Left lung (tissue), 4 donors: ENCODE measurements at regions not wholly inside any gene's neighbourhood (a gene's known extent, or its start where the extent isn't known, plus 50 kb on each side); places are given as distances from the start of the nearest gene placed in this dataset.

ENCODE experiments used
- ATAC-seq: fragments of 200-7000 bp; cut with Tn5 transposase; one replicate; pipeline ENCODE4 v1.9.1; 2020; ENCODE audit warnings: moderate library complexity
- DNase-seq, 4 donors: peaks; one replicate each; pipeline ENCODE4 v3.0.0-alpha.2; 2013 to 2020
- H3K27ac ChIP-seq, 2 donors: fragments of 200-600 bp; sonication (generic) in 1 of 2; one replicate each; pipeline versions ENCODE4 v1.5.0 to v1.8.0; 2020 to 2021
- H3K27me3 ChIP-seq, 2 donors: fragments of 200-600 bp; sonication (generic) in 1 of 2; one replicate each; pipeline versions ENCODE4 v1.5.0 to v1.8.0; 2020 to 2021
- H3K36me3 ChIP-seq, 2 donors: fragments of 200-600 bp; sonication (generic) in 1 of 2; one replicate each; pipeline versions ENCODE4 v1.5.0 to v1.8.0; 2020 to 2021
- H3K4me1 ChIP-seq, 2 donors: fragments of 200-600 bp; one replicate each; pipeline ENCODE4 v1.8.0; 2021
- H3K4me3 ChIP-seq, 2 donors: fragments of 200-600 bp; sonication (generic) in 1 of 2; one replicate each; pipeline versions ENCODE4 v1.5.0 to v1.8.0; 2020 to 2021; ENCODE audit warnings: mild to moderate bottlenecking in 1 of 2
- H3K9me3 ChIP-seq, 2 donors: fragments of 200-600 bp; sonication (generic) in 1 of 2; one replicate each; pipeline versions ENCODE4 v1.5.0 to v1.8.0; 2020 to 2021
- intact Hi-C, 2 donors: fragments of 100-400 bp; cut with DNase I; formaldehyde crosslinking; loops; one replicate each; pipeline versions ENCODE4 v1.11.2 to v1.14.2; 2022
- TF ChIP-seq, protein P1 (sequence below), 2 donors: fragments of 200-600 bp; sonication (generic) in 1 of 2; IDR thresholded peaks; one replicate each; pipeline versions ENCODE4 v1.5.0 to v1.8.0; 2021; ENCODE audit warnings: antibody characterized with exemption in 2 of 2
- donor health status: DM: no; HTN: yes; CAD: no.
- donor health status: DM: no; HTN: no; CAD: no.

DNA sequence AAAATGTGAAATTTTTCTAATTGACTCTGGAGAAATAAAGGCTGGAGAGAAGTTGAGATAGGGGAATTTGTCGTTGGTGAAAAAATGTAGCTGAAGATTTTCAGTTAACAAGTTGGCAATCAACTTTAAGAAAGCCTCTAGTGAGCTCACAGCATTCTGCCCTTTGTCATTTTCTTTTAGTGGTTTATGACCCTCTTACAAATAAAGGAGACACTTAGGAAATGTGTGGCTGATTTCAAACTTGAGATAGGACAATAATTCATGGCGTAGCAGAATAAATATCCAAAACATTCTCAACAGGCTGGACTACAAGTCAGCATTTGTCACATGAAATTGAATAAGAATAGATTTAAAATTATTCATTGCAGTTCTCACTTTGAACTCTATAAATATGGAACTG, 412.5 kb upstream of the SPHKAP start:
- no peaks in the 10 kb centered on the region for H3K9me3 ChIP-seq
- no peaks in the 10 kb centered on the region for H3K4me1 ChIP-seq
- H3K27me3 ChIP-seq, result no peaks in the 10 kb centered on the region
- ATAC-seq (no peak), DNase-seq (no peak)
- TF ChIP-seq, protein P1, sequence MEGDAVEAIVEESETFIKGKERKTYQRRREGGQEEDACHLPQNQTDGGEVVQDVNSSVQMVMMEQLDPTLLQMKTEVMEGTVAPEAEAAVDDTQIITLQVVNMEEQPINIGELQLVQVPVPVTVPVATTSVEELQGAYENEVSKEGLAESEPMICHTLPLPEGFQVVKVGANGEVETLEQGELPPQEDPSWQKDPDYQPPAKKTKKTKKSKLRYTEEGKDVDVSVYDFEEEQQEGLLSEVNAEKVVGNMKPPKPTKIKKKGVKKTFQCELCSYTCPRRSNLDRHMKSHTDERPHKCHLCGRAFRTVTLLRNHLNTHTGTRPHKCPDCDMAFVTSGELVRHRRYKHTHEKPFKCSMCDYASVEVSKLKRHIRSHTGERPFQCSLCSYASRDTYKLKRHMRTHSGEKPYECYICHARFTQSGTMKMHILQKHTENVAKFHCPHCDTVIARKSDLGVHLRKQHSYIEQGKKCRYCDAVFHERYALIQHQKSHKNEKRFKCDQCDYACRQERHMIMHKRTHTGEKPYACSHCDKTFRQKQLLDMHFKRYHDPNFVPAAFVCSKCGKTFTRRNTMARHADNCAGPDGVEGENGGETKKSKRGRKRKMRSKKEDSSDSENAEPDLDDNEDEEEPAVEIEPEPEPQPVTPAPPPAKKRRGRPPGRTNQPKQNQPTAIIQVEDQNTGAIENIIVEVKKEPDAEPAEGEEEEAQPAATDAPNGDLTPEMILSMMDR (IDR thresholded peaks at IDR 0.05), result no peak
- no peak overlapping the region for H3K27ac ChIP-seq
- intact Hi-C loops, result no loop called here
- H3K4me3 ChIP-seq, result no peak overlapping the region
- H3K36me3 ChIP-seq, result no peaks in the 10 kb centered on the region

DNA sequence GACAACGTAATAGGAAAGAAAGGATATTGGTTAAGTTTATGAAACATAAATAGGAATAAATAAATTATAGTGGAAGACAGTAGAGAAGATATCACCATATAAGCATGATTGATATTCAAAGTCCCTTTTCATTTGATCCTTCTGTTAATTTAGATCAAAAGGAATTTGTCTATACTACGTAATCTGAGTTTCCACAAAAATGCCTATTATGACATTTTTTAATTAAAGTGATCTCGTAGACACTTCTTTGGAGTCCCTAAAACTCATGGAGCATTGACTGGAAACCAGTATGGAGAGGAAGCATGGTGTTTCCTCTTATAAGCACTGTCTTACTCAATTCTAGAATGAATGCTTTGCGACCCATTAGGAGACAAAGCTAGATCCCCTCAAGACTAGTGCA, 411.4 kb upstream of the SPHKAP start:
- Histone ChIP-seq H3K36me3 (no peaks in the 10 kb centered on the region), H3K27me3 (no peaks in the 10 kb centered on the region), H3K27ac (no peak overlapping the region), H3K9me3 (peaks cover 0 to 5% of the 10 kb centered on the region in 2 donors), H3K4me1 (no peaks in the 10 kb centered on the region), H3K4me3 (no peak overlapping the region)
- intact Hi-C loops, result no loop called here
- ATAC-seq (no peak), DNase-seq (no peak)
- TF ChIP-seq, protein P1 (IDR thresholded peaks at IDR 0.05), result no peak

DNA sequence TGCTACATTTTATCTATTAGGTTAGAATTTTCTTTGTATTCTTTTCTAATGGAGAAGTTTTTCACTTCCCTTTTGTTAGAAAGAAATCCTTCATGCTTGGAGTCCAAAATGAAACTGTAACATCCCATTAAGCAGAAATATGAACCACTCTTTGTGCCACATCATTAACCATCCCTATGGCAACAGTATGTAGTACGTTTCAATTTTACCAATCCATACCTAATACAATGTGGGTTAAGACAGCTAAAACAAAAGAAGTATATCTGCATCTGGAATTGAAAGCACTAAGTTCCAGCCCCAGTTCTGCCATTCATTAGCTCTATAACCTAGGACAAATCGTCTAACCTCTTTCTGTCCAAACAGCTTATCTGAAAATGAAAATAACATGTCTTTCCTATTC, 409.2 kb upstream of the SPHKAP start:
- Histone ChIP-seq H3K36me3 (no peaks in the 10 kb centered on the region), H3K27ac (no peak overlapping the region), H3K4me1 (no peaks in the 10 kb centered on the region), H3K9me3 (peaks cover 0 to 5% of the 10 kb centered on the region in 2 donors), H3K27me3 (no peaks in the 10 kb centered on the region), H3K4me3 (no peak overlapping the region)
- DNase-seq, result no peak
- ATAC-seq, result no peak
- TF ChIP-seq, protein P1 (IDR thresholded peaks at IDR 0.05), result no peak
- intact Hi-C loops, result no loop called here

DNA sequence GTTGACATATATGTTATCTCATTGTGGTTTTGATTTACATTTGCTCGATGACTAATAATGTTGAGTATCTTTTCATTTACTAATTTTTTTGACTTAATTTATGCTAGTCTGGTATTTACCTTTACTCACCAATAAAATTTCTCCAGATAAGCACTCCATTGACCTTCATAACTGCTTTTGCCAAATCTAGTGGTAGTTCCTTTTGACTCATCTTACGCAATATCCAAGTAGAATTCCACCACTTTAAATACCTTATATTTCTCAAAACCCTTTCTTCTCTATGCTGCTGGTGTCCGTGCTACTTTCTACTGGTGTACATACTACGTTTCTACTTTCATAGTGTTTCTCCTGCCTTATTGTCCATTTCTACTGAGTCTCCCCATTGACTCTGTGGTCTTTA, 407.6 kb upstream of the SPHKAP start:
- Histone ChIP-seq H3K4me1 (no peaks in the 10 kb centered on the region), H3K9me3 (peaks cover 0 to 9% of the 10 kb centered on the region in 2 donors), H3K27ac (no peak overlapping the region), H3K4me3 (no peak overlapping the region), H3K27me3 (no peaks in the 10 kb centered on the region), H3K36me3 (no peaks in the 10 kb centered on the region)
- intact Hi-C loops, result no loop called here
- ATAC-seq (no peak), DNase-seq (no peak)
- TF ChIP-seq, protein P1 (IDR thresholded peaks at IDR 0.05), result no peak

DNA sequence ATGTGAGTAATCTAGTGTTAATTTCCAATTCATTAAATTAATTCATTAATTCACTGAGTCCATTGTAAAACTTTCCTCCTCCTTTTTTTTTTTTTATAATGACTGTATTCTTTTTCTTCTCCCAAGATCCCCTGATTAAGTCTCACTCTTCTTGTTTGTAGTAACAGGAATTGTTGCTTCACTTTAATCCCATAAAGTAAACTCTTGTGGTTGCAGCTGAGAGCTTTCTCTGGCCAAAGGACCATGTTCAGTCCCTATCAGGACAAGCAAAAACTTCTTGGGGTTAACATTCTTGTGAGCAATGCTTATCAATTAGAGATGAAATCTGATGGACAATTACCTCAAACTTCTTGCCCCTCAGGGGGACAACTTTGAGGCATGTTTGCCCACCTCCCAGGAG, 400.2 kb upstream of the SPHKAP start:
- TF ChIP-seq, protein P1 (IDR thresholded peaks at IDR 0.05), result no peak
- DNase-seq, result no peak
- Histone ChIP-seq H3K4me1 (no peaks in the 10 kb centered on the region), H3K9me3 (peaks cover 0 to 5% of the 10 kb centered on the region in 2 donors), H3K36me3 (no peaks in the 10 kb centered on the region), H3K27me3 (no peaks in the 10 kb centered on the region), H3K27ac (no peak overlapping the region), H3K4me3 (no peak overlapping the region)
- ATAC-seq, result no peak
- intact Hi-C loops, result no loop called here
